DOHH2 (cell line): ENCODE measurements at regions not wholly inside any gene's neighbourhood (a gene's known extent, or its start where the extent isn't known, plus 50 kb on each side); places are given as distances from the start of the nearest gene placed in this dataset.

Experiments used
- EZH2phosphoT487 ChIP-seq: fragments of 200-600 bp; sonication (generic); IDR thresholded peaks from 2 replicates; pipeline ENCODE4 v1.6.1; 2017; ENCODE audit warnings: borderline replicate concordance, mild to moderate bottlenecking, antibody characterized with exemption, low read length, moderate library complexity, mixed read lengths
- TF ChIP-seq, protein P1 (sequence below): fragments of 200-600 bp; sonication (generic); IDR thresholded peaks from one replicate; pipeline ENCODE4 v1.5.1; 2014; ENCODE audit warnings: antibody characterized with exemption, mild to moderate bottlenecking, low read depth, low read length; ENCODE audit not compliant: poor library complexity, severe bottlenecking

DNA sequence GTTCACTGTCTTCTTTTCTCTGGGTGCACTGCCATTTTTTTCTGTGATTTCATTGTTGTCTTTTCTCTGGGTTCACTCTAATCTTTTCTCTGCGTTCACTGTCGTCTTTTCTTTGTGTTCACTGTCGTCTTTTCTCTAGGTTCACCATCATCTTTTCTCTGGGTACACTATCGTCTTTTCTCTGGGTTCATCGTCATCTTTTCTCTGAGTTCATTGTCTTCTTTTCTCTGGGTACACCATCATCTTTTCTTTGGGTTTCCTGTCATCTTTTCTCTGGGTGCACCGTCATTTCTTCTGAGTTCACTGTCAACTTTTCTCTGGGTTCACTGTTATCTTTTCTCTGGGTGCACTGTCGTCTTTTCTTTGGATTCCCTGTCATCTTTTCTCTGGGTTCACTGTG is 137.6 kb upstream of the MAP3K4 start:
- TF ChIP-seq, protein P1, sequence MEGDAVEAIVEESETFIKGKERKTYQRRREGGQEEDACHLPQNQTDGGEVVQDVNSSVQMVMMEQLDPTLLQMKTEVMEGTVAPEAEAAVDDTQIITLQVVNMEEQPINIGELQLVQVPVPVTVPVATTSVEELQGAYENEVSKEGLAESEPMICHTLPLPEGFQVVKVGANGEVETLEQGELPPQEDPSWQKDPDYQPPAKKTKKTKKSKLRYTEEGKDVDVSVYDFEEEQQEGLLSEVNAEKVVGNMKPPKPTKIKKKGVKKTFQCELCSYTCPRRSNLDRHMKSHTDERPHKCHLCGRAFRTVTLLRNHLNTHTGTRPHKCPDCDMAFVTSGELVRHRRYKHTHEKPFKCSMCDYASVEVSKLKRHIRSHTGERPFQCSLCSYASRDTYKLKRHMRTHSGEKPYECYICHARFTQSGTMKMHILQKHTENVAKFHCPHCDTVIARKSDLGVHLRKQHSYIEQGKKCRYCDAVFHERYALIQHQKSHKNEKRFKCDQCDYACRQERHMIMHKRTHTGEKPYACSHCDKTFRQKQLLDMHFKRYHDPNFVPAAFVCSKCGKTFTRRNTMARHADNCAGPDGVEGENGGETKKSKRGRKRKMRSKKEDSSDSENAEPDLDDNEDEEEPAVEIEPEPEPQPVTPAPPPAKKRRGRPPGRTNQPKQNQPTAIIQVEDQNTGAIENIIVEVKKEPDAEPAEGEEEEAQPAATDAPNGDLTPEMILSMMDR: no peak
- no peak for TF ChIP-seq EZH2phosphoT487
